Hematopoietic multipotent progenitor cell treated with erythropoietin and hydrocortisone succinate and interleukin-3 and kit ligand, for 4 days (in vitro differentiated cells): ENCODE measurements at regions not wholly inside any gene's neighbourhood (a gene's known extent, or its start where the extent isn't known, plus 50 kb on each side); places are given as distances from the start of the nearest gene placed in this dataset.

Experiments used
- DNase-seq: peaks from one replicate; pipeline ENCODE4 v3.0.0-alpha.2; 2015

- DNase-seq = no peak
These were observed 105.3 kb downstream of the TSN start for GRCh38 chr2:121860758-121861227.

DNA sequence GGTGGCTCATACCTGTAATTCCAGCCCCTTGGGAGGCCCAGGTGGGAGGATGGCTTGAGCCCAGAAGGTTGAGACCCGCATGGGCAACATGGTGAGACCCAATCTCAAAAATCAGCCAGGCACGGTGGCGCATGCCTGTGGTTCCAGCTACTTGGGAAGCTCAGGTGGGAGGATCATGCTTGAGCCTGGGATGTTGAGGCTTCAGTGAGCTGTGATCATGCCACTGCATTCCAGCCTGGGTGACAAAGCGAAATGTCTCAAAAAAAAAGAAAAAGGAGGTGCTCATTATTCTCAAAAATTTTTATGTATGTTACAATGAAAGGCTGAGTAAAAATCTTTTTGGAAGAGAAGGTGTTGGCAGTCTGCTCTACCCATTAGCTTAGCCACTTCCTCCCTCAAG is 106.8 kb downstream of the TSN start:
- no peak for DNase-seq

GRCh38 chr2:121865914-121866313 is 110.5 kb downstream of the TSN start:
- DNase-seq = no peak

DNA sequence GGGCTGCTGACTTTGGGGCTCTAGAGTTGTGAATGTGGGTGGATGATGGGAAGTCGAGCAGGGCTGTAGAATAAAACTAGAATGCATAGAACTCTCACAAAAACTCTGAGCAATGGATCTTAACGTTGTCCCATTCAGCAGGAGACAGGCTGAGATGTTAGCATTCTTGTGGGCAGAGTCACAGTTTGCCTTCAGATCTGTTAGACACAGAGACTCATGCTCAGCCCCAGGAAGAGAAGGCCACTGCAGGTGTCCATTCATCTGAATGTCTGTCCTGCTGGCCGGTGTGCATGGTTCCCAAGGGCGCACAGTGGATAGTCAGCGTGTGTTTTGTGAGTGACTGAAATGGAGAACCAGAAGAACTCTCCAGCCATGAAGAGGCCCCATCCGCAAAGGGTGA is 111.3 kb downstream of the TSN start:
- DNase-seq = no peak

DNA sequence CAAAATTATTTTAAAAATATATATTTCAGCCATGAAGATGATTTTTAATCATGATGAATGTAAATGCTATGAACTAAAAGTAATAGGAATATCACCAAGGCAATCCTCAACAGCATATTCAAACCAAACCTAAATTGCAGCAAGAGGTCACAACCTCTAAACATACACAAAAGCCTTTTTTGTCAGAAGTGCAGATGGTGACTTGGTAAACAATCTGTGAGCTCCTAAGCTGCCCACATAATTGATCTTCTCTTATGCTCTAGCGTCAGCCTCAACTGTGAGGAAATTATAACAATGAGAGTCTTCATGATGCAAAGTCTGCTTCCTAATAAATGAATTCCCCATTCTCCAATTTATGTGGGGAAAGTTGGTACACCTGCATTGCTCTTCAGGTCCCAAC is 113.2 kb downstream of the TSN start:
- no peak for DNase-seq

DNA sequence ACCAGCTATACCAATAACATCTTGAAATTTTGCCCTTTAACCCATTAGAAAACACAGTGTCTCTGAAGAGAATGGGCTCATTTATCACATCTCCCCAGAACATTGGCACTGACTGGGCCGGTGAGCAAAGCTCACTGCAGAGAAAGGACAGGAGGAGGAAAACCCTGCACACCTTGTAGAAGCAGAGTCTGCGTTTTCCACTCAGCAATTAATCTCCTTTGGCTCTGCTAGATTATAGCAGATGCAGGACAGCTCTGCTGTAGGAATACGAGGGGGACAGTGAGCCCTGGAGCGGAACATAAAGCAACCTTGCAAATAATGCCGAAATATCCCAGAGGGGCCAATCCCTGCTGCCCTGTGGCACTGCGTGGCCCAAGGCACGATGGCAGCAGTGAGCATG is 113.9 kb downstream of the TSN start:
- DNase-seq = no peak

GRCh38 chr2:121869873-121870272 is 114.4 kb downstream of the TSN start:
- DNase-seq = no peak

DNA sequence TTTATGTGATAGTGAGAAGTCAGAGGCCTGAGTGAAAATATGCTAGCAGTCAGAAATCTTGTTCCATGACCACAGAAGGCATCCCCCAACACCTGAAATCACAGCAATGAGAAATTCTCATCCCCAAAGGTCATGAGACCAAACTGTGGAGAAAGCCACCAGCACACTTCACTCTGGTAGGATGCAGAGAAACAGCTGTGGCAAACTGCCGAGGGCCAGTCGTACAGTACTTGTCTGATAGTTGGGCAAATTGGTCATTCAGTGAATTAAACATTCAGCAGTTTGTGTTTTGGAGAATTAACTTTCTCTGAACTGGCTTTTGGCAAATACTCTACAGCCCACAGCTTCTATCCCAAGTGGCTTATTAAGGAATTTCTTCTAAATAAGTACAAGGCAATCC is 117.2 kb downstream of the TSN start:
- no peak for DNase-seq

- DNase-seq = no peak
These were observed 118.4 kb downstream of the TSN start for GRCh38 chr2:121873864-121874263.

GRCh38 chr2:121875585-121876185 is 120.2 kb downstream of the TSN start:
- DNase-seq = no peak

DNA sequence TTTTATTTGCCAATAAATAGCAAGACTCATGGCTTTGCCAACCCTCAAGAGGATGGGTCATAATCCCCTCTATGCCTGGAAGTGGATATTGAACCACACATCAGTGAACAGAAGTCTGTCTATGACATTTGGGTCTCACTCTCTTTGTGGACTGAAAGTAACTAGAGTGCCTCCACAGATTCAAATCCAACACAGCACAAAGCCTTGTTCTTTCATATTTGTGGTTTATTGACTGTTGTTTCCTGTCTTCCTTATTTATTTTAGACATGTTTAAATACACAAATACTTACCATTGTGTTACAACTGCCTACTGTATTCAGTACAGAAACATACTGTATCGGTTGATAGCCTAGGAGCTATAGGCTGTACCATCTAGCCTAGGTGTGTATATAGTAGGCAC is 121.9 kb downstream of the TSN start:
- no peak for DNase-seq

DNA sequence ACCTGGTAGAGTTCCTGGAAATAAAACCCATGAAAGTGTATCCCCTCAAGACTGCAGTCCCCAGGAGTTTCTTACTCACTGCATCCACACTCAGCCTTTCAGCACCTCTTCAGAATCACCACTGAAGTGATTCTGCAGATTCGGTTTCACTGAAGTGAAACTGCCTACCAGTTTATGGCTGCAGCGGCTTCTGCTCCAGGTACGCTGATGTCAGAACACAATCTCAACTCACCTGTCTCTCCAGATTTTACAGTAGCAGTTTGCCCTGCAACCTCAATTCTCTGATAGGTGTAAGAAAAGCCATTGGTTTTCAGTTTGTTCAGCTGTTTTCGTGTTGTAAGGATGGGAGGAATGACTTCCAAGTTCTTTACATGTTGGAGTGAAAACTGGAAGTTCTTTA is 124.8 kb downstream of the TSN start:
- DNase-seq = no peak

- DNase-seq = no peak
These were observed 125.6 kb downstream of the TSN start for GRCh38 chr2:121881038-121881437.

GRCh38 chr2:121881950-121882349 is 126.5 kb downstream of the TSN start:
- DNase-seq = no peak

GRCh38 chr2:121884078-121884477 is 128.6 kb downstream of the TSN start:
- no peak for DNase-seq

- DNase-seq = no peak
These were observed 129.1 kb downstream of the TSN start for GRCh38 chr2:121884511-121884921.

GRCh38 chr2:121886059-121886458 is 130.6 kb downstream of the TSN start:
- DNase-seq = no peak

- DNase-seq = no peak
These were observed 132.2 kb downstream of the TSN start for GRCh38 chr2:121887513-121888188.

- peak; percentile 33 for DNase-seq
These were observed 132.7 kb downstream of the TSN start for GRCh38 chr2:121888189-121888557.

- DNase-seq = peak; percentile 6
These were observed 134.6 kb downstream of the TSN start for GRCh38 chr2:121890041-121890440.

DNA sequence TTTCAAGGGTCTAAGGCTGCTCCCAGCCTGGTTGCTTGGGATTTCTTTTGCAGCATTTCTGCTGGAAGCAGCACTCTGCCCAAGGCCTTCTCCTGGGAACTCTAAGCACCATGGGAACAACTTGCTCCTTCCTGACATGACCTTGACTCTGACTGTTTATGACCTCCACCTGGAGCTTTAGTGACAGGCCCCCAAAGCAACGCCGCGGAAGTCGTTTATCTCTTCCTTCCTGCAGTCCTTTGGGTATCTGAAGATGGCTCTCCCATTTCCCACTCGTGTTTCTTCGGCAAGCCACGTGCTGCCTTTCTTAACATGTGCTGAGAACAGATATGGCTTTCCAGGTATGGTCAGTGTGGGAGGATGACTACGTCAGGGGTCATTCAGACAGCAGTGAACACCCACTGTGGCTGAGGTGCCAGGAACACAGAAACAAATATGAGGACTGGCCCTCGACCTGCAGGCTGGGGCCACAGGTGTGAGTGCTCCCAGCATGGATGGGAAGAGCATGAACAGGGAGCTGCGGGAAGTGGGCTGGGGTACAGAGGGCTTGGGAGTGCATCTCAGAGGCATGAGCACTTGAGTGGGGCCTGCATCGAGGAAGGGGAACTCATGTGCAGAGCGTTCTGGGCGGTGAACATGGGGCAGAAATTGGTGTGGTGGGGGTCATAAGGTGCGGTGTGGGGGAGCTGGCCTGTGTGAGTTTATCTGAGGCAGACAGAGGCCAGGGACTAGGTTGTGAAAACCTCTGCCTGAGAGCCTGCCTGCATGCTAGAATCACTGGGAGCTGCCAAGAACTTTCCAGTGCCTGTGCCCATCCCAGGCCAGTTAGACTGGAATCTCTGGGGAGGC is 140.5 kb downstream of the TSN start:
- no peak for DNase-seq

DNA sequence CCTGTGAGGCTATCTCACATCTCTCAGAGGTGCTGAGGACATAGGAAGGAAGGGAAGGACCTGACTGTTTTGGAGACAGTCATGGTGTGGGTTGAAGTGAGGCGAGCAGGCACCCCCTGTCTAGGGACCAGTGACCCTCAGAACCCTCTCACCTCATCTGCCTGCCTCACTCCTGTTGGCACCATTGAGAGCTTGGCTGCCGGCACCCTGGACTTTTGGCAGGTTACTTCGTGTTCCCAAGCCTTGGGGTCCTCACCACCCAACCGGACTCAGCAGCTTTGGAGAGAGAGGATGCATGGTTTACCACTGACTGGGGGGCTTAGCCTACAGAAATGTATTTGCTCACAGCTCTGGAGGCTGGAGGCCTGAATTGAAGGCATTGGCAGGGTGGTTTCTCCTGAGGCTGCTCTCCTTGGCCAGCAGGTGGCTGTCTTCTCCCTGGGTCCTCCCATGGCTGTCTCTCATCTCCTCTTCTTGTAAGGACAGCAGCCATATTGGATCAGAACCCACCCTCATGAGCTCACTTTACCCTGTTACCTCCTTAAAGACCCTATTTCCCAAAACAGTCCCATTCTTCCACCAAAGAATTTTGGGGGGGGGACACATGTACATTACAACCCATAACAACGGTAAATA is 142.0 kb downstream of the TSN start:
- peak; percentile 77 for DNase-seq

DNA sequence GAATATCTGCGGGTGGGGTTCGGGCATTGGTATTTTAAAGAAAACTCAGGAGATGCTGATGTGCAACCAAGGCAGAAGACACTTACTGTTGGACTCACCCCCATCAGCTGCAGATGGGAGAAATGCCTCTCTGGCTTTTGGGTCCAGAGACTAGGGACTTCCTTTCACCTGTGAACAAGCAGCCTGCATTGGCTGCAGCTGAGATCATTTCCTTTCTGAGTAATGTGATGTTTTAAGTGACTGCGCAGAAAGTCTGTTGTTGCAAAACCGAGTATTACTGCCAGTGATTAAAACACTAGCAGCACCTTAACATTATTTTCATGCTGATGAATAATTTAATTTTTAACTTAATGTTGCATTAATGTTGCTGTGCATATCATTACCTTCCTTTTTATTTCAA is 143.0 kb downstream of the TSN start:
- no peak for DNase-seq

DNA sequence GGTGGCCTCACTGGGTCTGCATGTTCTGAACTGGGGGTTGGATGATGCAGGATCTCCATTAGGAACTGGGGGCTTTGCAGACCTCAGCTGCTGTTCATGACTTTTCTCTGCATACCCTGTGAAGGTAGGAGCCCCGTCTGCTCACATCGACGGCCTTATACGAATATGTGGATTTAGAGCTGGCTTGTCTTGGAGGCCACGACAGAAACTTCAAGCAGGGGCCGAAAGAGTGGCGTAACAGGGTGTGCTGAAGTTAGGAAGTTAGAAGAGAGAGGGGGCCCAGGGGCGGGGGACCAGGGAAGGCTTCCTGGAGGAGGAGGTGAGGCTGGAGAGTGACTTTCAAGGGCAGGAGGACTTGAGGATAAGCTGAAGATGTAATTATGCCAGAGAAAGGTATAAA is 144.9 kb downstream of the TSN start:
- DNase-seq = no peak
